Eye (tissue), 1 donor: ENCODE measurements at regions not wholly inside any gene's neighbourhood (a gene's known extent, or its start where the extent isn't known, plus 50 kb on each side); places are given as distances from the start of the nearest gene placed in this dataset.

Experiments used
- DNase-seq: peaks from one replicate; pipeline ENCODE4 v3.0.0-alpha.2; 2015

GRCh38 chr5:35477911-35478310, 139.8 kb upstream of the SPEF2 start:
- no peak for DNase-seq

DNA sequence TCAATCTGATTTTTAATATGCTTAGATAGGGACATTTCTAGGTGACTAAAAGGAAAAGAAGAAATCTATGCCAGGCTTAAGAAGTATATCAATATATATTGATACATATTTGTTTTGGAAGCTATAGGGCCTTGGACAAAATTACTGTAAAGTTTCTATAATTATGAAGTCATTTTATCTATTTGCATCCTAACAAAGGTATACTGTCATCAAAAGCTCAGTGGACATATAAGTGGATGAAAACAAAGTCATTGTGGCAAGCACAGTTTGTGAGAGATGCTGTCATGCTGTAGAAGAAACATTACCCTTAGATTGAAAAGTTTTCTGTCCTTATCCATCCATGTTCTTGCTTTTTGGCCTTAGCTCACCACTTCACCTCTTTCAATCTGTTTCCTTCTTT, 140.3 kb upstream of the SPEF2 start:
- no peak for DNase-seq

- no peak for DNase-seq
Measured at GRCh38 chr5:35476797-35477196, 140.9 kb upstream of the SPEF2 start.

DNA sequence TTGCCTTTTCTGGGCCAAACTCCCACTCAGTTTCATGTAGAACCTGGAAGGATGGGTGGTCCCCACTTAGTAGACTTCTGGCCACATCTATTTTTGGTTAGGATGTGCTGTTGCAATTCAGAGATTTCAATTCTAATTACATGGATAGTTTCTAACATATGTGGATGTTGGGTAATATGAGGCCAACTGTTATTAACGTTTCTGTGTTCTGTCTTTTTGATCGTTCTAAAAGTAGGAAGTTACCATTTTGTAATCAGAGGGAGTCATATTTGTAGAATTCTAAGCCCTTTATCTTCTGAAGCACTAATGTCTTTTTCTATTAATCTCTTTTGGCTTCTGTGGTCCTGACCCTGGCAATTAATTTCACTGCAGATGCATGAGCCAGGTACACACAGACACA, 141.6 kb upstream of the SPEF2 start:
- DNase-seq: no peak

DNA sequence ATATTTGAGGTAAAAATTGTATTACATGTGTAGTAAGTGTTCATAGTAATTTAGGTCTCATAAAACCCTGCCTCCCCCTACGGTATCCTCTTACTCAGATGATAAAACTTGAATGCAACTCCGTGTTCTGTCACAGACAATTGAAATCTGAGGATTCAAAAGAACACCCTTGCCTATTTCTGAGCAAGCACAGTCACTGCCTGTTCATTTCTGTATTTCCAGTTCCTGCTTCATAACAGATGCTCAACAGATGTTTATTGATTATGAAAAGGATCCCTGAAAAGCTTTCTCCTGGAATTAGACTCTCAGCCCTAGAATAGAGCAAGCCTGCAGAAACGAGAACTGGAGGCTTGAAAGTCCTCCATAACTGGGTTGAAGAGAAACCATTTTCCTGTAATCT, 144.1 kb upstream of the SPEF2 start:
- no peak for DNase-seq

- DNase-seq: no peak
Measured at GRCh38 chr5:35470866-35471265, 146.8 kb upstream of the SPEF2 start.

DNA sequence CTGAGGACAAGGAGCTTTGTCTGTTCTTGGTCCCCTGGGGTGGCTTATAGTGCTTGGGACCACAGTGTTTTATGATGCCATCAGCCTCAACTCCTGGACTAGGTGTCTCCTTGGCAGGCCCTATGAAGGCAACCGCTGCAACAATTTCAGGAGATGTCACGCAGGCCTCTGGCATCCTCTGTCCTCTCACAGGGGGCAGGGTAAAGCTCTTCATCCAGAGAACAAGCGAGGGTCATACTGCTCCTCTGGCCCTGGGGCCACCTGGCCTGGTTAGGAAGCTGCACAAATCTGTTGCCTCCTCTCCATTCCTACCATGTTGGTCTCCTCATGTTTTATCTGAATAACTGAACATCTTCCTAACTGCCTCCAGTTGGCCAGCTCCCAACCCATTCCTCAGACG, 148.9 kb upstream of the SPEF2 start:
- DNase-seq: no peak

DNA sequence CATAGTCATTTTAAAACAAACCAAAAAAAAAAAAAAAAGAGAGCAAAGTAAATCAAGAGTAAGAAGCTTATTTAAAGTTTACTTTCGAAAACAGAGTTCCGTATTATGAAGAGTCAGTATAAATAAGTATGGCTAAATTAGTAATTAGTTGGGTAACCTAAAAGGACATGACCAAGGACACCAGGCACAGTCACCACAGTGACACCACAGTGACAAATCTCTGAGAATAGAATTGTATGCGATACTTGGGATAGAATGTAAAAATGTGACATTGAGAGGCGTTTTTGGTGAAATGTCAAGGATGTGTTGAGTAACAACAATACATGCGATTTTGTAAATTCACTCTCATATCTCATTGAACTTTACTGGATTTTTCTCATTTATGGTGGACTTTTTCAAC, 150.9 kb upstream of the SPEF2 start:
- DNase-seq: no peak

GRCh38 chr5:35464757-35465156, 152.9 kb upstream of the SPEF2 start:
- no peak for DNase-seq

- no peak for DNase-seq
Measured at GRCh38 chr5:35461530-35461929, 156.1 kb upstream of the SPEF2 start.

DNA sequence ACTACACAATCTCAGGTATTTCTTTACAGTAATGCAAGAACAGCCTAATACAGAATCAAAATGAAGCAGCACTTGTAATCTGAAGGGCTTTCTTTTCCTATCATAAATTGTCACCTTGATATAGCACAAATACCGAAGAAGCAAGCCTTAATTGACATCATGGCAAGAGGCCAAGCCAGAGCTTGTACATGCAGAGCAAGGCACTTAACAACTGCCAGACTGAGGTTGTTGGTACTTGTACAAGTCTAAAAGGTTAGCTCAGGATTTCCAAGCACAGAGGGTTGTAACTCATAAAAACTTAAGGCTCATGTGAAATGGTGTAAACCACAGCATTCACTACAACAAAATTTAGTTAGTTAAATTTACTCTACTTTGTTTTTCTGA, 158.8 kb upstream of the SPEF2 start:
- DNase-seq: peak; percentile 45

- no peak for DNase-seq
Measured at GRCh38 chr5:35457912-35458823, 159.5 kb upstream of the SPEF2 start.

GRCh38 chr5:35456506-35456905, 161.2 kb upstream of the SPEF2 start:
- no peak for DNase-seq

GRCh38 chr5:35454011-35454525, 163.6 kb upstream of the SPEF2 start:
- no peak for DNase-seq

DNA sequence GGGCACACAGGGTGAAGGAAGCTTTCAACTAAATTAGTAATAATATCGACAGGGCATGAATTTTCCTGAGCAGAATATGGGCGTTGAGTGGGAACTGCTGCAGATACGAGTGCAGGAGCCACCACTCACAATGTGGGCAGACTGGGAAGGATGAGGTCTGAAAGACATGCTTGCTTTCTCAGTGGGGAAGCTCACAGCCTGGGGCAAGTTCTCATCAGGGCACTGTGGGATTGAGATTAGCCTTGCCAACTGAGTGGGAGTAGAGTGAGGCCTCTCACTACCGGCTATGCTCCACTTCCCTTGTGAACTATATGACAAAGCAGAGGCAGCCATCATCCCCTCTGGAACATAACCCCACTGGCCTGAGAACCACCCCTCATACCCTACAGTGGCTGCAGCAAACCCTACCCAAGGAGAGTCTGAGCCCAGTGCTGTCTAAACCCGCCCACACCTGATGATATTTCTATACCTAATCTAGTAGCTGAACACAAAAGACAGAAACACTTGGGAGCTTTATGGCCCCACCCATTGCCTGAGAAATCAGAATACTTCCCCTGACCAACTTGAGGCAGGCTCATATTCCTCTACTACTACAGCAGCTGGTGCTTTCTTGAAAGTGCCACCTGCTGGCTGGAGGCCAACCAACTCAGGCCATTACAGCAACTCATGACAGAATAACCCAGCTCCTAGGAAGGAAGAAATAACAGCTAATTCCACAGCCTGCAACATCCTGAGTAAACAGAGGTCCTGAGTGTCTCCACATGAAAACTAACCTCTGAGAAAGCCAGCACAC, 173.7 kb upstream of the SPEF2 start:
- DNase-seq: no peak

- no peak for DNase-seq
Measured at GRCh38 chr5:35442885-35443639, 174.6 kb upstream of the SPEF2 start.

DNA sequence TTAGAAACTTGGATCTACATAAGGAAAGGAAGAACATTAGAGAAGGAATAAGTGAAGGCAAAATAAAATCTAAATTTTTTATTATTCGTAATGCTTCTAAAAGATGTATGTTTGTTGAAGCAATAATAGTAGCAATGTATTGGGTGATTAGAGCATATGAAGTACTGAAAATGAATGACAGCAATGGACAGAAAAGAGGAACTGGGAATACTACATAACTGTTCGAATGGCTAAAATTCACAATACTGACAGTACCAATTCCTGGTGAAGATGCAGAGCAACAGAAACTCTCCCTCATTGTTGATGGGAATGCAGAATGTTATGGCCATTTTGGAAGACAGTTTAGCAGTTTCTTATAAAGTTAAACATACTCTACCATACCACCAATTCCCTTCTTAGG, 177.3 kb upstream of the SPEF2 start:
- no peak for DNase-seq

GRCh38 chr5:35438786-35439185, 178.9 kb upstream of the SPEF2 start:
- no peak for DNase-seq

- no peak for DNase-seq
Measured at GRCh38 chr5:35438288-35438687, 179.4 kb upstream of the SPEF2 start.

GRCh38 chr5:35436400-35437057, 181.1 kb upstream of the SPEF2 start:
- peak; percentile 52 for DNase-seq

DNA sequence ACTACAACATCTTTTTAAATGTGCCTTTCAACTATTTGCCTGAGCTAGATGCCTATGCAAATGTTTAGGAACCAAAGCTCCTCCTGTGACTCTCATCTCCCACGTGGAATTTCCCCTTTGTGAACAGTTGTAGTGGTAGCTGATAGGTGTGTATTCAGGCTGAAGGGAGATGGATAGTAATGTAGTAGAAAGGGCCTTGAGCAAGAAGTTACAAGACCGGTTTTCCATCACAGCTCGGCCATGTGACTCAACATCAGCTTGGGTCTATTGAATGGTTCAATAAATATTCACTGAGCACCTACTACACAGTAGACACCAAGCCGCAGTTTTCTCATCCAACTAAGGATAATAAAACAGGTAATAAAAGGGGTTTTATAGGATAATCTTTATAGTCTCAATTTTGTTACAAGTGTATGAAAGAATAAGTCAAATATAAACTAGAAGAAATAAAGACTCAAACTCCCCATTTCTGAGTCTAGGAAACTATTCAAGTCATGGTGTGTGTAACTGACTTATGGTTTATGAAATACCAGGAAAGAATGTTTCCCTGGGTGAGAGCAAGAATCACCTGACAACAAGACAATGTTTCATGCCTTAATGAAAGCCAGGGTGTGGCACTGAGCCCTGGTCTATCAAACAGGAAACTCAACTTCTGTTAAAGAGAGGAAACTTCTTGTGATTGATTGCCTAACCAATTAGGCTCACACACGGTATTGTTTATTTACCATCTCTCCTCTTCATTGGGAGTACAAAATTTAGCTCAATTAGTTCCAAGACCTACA, 187.1 kb upstream of the SPEF2 start:
- DNase-seq: no peak

DNA sequence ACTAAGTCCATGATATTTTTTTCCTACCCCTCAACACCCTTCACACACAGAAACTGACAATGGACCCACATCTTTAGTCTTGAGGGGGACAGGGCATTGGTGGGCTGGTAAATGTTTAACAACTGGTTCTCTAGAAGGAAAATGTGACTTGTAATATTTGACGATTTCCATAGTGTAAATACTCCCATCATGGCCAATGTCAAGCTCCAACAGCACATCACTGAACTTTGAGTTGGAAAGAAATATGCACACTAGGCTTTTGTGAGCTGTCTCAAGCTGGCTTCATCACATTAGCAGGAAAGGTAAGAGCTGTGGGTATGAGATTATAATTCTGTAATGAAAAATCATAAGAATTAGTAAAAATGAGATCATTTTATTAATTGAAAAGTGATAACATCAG, 189.9 kb upstream of the PRLR start:
- no peak for DNase-seq
